Osteoblast (primary cell): ENCODE measurements at regions not wholly inside any gene's neighbourhood (a gene's known extent, or its start where the extent isn't known, plus 50 kb on each side); places are given as distances from the start of the nearest gene placed in this dataset.

Experiments
- DNase-seq: peaks from one replicate; pipeline ENCODE4 v3.0.0; 2011; ENCODE audit warnings: low spot score, mixed read lengths; ENCODE audit not compliant: insufficient read length; ENCODE audit errors: missing footprints
- H2AFZ ChIP-seq: 2 replicates; pipeline ENCODE4 v1.6.0; 2011; ENCODE audit warnings: mild to moderate bottlenecking, low read length
- H3K27ac ChIP-seq: 2 replicates; pipeline ENCODE4 v1.5.1; 2011; ENCODE audit warnings: mild to moderate bottlenecking, low read depth, low read length, moderate library complexity
- H3K27me3 ChIP-seq: 2 replicates; pipeline ENCODE4 v1.6.0; 2012; ENCODE audit warnings: mild to moderate bottlenecking, control low read depth, inconsistent platforms, low read length, moderate library complexity; ENCODE audit not compliant: insufficient read depth
- H3K36me3 ChIP-seq: 2 replicates; pipeline ENCODE4 v1.5.1; 2011; ENCODE audit warnings: mild to moderate bottlenecking, low read length, control low read depth, moderate library complexity; ENCODE audit not compliant: insufficient read depth
- H3K4me1 ChIP-seq: 2 replicates; pipeline ENCODE4 v1.5.1; 2011; ENCODE audit warnings: mild to moderate bottlenecking, low read length, control low read depth, moderate library complexity; ENCODE audit not compliant: insufficient read depth
- H3K4me2 ChIP-seq: 2 replicates; pipeline ENCODE4 v1.6.0; 2011; ENCODE audit warnings: mild to moderate bottlenecking, low read length; ENCODE audit not compliant: insufficient read depth
- H3K4me3 ChIP-seq: fragments of 200-600 bp; sonication (generic); 3 replicates; pipeline ENCODE4 v1.5.1; 2012; ENCODE audit warnings: mild to moderate bottlenecking, low read length, inconsistent platforms; ENCODE audit not compliant: insufficient read depth
- H3K79me2 ChIP-seq: 2 replicates; pipeline ENCODE4 v1.6.0; 2012; ENCODE audit warnings: mild to moderate bottlenecking, low read length, control low read depth, inconsistent platforms; ENCODE audit not compliant: insufficient read depth
- H3K9me3 ChIP-seq: 2 replicates; pipeline ENCODE4 v1.5.1; 2011; ENCODE audit warnings: low read depth, low read length, control low read depth
- H4K20me1 ChIP-seq: 2 replicates; pipeline ENCODE4 v1.6.0; 2012; ENCODE audit warnings: mild to moderate bottlenecking, low read length, control low read depth; ENCODE audit not compliant: insufficient read depth
- TF ChIP-seq, protein P1 (sequence below): IDR thresholded peaks from 2 replicates; pipeline ENCODE4 v1.5.1; 2011; ENCODE audit warnings: mild to moderate bottlenecking, low read depth, low read length, moderate library complexity; ENCODE audit errors: extremely low read depth

DNA sequence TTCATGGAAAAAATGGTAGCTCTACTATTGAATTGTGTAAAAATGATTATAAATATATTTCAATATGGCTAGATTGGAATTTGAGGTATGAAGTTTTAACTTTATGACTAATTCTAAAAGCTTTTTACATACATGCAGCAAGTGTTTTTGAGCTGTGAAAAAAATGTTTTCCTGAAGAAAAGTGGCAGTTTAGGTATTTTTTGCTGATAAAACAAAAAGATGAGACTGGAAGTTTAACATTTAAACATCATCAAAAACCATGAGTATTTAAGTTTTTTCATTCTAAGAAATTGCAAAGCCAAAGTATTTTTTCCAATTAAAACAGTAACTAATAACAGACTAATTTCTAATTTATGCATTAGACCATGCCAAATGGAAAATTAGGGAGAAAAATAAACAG lies 751.1 kb downstream of the FGF9 start:
- no peaks in the 10 kb centered on the region for H3K4me1 ChIP-seq
- no peaks in the 10 kb centered on the region for H3K36me3 ChIP-seq
- no peak overlapping the region for H3K27ac ChIP-seq
- no peaks in the 10 kb centered on the region for H4K20me1 ChIP-seq
- H3K4me3 ChIP-seq = no peak overlapping the region
- DNase-seq = no peak
- no peaks in the 10 kb centered on the region for H3K79me2 ChIP-seq
- no peaks in the 10 kb centered on the region for H3K27me3 ChIP-seq
- H3K9me3 ChIP-seq = peaks cover 6% of the 10 kb centered on the region
- H2AFZ ChIP-seq = no peak overlapping the region
- no peak overlapping the region for H3K4me2 ChIP-seq
- TF ChIP-seq, protein P1, sequence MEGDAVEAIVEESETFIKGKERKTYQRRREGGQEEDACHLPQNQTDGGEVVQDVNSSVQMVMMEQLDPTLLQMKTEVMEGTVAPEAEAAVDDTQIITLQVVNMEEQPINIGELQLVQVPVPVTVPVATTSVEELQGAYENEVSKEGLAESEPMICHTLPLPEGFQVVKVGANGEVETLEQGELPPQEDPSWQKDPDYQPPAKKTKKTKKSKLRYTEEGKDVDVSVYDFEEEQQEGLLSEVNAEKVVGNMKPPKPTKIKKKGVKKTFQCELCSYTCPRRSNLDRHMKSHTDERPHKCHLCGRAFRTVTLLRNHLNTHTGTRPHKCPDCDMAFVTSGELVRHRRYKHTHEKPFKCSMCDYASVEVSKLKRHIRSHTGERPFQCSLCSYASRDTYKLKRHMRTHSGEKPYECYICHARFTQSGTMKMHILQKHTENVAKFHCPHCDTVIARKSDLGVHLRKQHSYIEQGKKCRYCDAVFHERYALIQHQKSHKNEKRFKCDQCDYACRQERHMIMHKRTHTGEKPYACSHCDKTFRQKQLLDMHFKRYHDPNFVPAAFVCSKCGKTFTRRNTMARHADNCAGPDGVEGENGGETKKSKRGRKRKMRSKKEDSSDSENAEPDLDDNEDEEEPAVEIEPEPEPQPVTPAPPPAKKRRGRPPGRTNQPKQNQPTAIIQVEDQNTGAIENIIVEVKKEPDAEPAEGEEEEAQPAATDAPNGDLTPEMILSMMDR = no peak

DNA sequence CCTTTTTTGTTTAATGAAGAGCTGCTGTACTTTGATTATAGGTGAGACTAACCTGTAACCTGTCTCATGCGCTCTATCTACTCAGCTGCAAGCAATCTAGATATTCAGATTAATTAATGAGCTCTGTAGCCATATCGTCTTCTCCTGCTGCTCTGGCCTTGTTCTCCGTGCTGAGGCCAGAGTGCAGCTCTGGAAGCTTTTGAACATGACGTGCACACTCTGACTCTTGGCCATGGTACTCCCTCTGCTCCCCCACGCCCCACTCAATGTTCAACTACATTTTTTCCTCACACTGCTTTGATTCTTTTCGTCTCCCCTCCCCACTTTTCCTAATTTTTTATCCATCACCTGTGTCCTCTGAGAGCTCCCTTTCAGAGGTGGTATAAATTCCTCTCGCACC lies 751.8 kb downstream of the FGF9 start:
- DNase-seq = no peak
- Histone ChIP-seq H2AFZ (no peak overlapping the region), H3K36me3 (no peaks in the 10 kb centered on the region), H3K4me3 (no peak overlapping the region), H3K27me3 (no peaks in the 10 kb centered on the region), H3K4me2 (no peak overlapping the region), H4K20me1 (no peaks in the 10 kb centered on the region), H3K9me3 (peaks cover 6% of the 10 kb centered on the region), H3K27ac (no peak overlapping the region), H3K79me2 (no peaks in the 10 kb centered on the region), H3K4me1 (no peaks in the 10 kb centered on the region)
- TF ChIP-seq, protein P1 = no peak

DNA sequence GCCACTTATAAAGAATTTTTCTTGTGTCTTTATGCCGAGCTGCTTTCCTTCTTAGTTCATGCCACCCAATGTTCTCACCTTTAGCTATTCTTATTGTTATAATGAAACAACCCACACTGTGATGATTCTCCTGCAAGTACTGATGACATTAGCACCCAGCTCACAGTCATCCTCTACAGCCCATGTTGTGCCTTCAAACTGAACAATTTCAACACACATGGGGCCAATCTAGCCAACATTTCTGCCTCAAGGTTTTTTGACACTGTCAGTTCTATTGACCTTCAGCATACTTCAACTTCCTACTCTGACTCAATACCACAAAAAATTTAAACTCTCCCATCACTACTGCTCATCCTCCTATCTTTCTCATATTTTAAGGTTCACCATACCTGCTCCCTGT lies 752.4 kb downstream of the FGF9 start:
- Histone ChIP-seq H4K20me1 (no peaks in the 10 kb centered on the region), H2AFZ (no peak overlapping the region), H3K4me2 (no peak overlapping the region), H3K79me2 (no peaks in the 10 kb centered on the region), H3K27me3 (no peaks in the 10 kb centered on the region), H3K36me3 (no peaks in the 10 kb centered on the region), H3K9me3 (peaks cover 6% of the 10 kb centered on the region), H3K4me3 (no peak overlapping the region), H3K27ac (no peak overlapping the region), H3K4me1 (no peaks in the 10 kb centered on the region)
- no peak for DNase-seq
- TF ChIP-seq, protein P1 = no peak

DNA sequence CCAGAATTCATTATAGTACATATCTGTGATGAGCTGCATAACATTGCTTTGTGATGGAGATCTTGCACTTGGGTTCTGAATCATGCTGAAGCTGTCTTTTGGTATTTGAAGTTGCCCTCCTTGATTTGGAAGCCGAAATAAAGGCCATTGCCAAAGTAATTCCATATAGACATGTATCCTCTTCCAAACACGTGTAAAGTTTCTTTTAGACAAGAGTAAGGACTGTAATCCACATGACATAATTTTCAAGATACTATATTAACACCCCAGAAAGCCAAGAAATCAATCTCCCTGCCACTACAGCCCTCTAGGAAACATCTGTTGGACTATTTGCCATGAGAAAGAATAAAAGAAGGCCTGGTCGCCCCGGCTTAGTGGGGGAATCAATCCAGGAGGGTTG lies 754.2 kb downstream of the FGF9 start:
- TF ChIP-seq, protein P1 = no peak
- Histone ChIP-seq H3K36me3 (no peaks in the 10 kb centered on the region), H3K4me2 (no peak overlapping the region), H3K79me2 (no peaks in the 10 kb centered on the region), H4K20me1 (no peaks in the 10 kb centered on the region), H3K27me3 (no peaks in the 10 kb centered on the region), H3K9me3 (peaks cover 3% of the 10 kb centered on the region), H2AFZ (no peak overlapping the region), H3K27ac (no peak overlapping the region), H3K4me1 (no peaks in the 10 kb centered on the region), H3K4me3 (no peak overlapping the region)
- DNase-seq = no peak
